ENCODE measurements at regions not wholly inside any gene's neighbourhood (a gene's known extent, or its start where the extent isn't known, plus 50 kb on each side); places are given as distances from the start of the nearest gene placed in this dataset.

- no peak for DNase-seq
Observed at GRCh38 chr1:188371295-188371806, 1542.6 kb downstream of the PLA2G4A start.

DNA sequence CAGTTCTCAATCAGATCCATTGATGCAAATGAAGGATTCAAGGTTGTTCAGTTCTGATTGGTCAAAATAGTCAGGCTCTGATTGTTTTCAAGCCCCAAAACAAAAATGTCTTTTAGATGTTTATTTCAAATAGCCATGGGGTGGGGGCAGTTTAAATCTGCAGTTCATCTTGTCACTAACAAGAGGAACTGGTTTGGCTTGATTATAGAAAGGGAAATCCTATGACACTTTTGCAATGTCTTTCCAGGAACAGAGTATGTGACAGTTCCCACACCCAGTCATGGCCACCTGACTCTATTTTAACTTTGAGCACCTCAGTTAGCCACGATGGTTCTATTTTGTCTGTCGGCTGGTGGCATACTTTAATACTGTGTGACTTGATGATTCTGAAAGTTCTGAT is 1544.1 kb downstream of the PLA2G4A start:
- DNase-seq, result no peak

- DNase-seq, result no peak
Observed at GRCh38 chr1:188382851-188383250, 1554.1 kb downstream of the PLA2G4A start.

GRCh38 chr1:188386161-188386560 is 1557.4 kb downstream of the PLA2G4A start:
- DNase-seq, result no peak

- DNase-seq, result no peak
Observed at GRCh38 chr1:188386666-188387065, 1557.9 kb downstream of the PLA2G4A start.

DNA sequence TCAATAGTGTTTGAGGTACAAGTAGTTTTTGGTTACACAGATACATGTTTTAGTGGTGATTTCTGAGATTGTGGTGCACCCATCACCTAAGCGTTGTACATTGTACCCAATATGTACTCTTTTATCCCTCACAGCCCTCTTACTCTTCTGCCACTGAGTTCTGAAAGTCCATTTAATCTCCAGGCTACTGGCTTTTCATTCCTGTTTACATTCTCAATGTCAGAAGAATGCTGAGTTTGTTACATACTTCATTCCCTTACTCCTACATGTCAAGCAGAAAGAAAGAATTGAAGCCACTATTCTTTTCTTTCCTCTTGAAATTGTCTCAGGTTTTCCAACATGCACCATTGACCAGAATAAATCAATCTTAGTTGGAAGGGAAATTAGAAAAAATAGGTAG is 1565.9 kb downstream of the PLA2G4A start:
- DNase-seq, result no peak

GRCh38 chr1:188397521-188397920 is 1568.8 kb downstream of the PLA2G4A start:
- DNase-seq, result no peak

DNA sequence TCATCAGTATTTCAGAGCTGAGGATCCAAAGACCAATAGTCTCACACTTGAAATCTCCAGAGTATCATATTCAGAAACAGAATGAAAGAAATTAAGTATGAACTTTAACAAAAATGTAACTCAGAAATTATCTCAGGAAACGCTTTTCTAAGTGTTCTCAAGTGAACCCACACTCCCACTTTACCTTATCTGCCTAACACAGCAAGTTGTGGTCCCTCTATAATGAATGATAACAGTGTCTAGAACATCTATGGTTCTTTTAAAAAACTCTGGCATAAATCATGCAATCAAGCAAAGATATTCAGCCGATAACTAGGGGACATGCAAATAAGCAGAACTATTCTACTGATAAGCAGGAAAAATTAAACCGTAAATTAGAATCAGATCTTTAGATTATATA is 1574.2 kb downstream of the PLA2G4A start:
- DNase-seq, result no peak

DNA sequence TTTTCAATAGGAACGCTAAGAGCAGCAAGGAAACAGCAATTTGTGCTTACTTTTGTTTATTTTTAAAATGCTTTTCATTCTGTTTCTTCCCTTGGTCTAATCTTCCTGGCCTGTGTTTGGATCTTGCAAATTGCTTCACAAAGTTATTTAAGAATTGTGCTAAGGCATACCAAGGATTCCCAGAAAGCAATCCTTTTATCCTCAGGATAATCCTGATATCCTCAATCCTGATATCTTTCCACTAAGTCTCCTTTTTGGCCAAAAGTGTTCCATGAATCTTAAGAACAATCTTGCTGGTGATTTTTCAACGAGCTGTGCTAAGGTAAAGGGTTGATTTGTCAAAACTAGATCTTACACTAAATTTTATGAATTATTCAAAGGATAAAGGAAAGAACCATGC is 1577.9 kb downstream of the PLA2G4A start:
- no peak for DNase-seq

DNA sequence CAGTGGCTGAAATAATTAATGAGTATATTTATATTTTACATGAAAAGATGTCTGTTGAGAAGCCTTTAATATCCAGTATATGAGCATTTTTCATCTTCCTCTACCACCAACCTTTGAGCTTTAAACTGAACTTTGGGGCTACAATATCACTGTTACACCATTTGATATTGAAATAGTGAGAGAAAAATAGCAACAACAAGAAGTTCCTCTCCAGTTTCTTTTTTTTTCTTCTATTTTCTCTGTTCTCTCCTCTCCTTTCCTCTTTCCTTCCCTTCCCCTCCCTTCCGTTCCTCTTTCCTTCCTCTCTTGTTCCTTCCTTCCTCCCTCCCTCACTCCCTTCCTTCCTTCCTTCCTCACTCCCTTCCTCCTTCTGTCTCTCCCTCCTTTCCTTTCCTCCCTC is 1591.4 kb downstream of the PLA2G4A start:
- DNase-seq, result no peak

GRCh38 chr1:188423073-188423472 is 1594.3 kb downstream of the PLA2G4A start:
- DNase-seq, result no peak

- no peak for DNase-seq
Observed at GRCh38 chr1:188424176-188424575, 1595.4 kb downstream of the PLA2G4A start.

DNA sequence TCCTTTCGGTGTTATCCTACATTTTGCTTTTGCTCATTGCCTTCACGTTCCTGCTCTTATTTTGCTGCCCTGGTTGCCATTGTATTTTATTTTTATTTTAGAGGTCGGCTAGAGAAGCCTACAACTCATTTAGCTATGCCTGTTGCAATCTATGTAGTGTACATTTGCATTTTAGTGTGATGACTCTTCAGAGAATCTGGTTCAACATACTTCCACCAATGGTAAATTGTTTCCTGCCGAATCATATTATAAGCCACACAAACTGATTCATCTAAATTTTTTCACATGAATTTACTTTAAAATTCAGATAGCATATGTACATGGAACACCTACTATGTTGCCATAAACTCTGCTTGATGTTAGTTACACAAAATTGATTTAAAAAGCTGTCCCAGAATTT is 1596.9 kb downstream of the PLA2G4A start:
- no peak for DNase-seq

DNA sequence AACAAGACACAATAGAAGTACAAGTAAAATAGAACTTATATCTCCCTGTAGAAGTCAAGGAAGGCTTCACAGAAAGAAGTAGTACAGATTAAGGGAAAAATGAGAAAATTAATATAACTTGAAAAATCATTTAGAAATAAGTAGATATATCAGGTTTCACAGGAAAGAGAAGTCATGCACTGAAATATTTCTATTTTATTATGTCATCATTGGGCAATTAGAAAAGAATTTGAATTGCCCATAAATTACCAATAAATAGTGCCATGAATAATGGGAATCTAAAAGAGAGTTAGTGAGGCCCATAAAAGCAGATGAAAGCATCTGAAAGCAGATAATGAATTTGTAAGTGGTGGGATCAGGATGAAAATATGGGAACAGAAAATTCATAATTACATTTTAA is 1597.8 kb downstream of the PLA2G4A start:
- no peak for DNase-seq

DNA sequence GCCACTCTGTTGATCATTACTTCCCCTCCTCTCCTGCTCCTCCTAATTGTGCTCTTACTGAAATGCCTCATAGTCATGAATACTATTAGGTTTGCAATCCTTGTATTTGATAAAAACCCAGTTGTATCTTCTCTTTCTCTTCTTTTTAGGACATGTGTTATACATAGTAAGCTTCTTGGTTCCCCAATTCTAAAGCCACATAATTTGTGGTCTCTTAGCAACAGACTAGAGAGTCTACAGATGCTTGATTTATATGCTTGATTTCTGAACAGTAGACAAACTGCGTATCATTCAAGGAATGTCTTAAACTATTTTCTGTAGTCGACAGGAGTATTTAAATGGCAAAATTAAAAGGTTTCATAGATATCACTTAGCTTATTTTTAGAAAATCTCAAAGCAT is 1598.9 kb downstream of the PLA2G4A start:
- no peak for DNase-seq

- no peak for DNase-seq
Observed at GRCh38 chr1:188429386-188429785, 1600.6 kb downstream of the PLA2G4A start.

- no peak for DNase-seq
Observed at GRCh38 chr1:188432427-188432826, 1603.7 kb downstream of the PLA2G4A start.

GRCh38 chr1:188433425-188433824 is 1604.7 kb downstream of the PLA2G4A start:
- no peak for DNase-seq

- no peak for DNase-seq
Observed at GRCh38 chr1:188444526-188444925, 1615.8 kb downstream of the PLA2G4A start.

DNA sequence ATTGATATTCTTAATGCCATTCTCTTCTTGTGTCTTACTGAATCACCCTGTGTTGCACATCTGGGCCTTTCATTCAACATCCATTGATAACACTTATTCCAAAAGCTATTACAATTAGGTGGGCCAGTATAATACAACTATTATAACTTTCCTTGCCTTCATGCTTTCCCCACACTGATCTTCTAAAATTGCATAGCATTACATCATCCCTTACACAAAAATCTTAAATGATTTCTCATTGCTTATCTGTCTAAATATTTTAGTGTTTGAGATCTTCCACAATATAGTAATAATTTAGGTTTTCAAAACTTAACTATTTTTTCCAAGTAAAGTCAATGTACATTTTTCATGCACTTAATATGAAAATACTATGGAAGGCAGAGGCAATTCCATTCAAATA is 1634.1 kb downstream of the PLA2G4A start:
- DNase-seq, result no peak

DNA sequence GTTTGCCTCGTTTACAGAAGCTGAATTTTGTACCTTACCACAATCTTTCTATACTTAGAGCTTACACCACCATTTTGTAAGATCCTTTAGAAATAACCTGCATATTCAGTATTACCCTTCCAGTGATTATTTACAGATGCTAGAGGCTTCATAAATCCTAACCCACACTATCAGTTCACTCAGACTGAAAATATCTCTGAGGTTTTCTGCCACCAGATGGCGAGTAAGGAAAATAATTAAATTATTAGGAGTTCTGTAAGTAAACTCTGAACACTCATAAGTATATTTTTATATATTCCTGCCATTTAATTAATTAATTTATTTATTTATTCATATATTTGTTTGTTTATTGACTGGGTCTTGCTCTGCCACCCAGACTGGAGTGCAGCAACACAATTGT is 1635.2 kb downstream of the PLA2G4A start:
- DNase-seq, result no peak

- DNase-seq, result no peak
Observed at GRCh38 chr1:188466539-188466938, 1637.8 kb downstream of the PLA2G4A start.

- DNase-seq, result no peak
Observed at GRCh38 chr1:188476606-188477005, 1647.9 kb downstream of the PLA2G4A start.

GRCh38 chr1:188489336-188490112 is 1660.8 kb downstream of the PLA2G4A start:
- DNase-seq, result no peak

- no peak for DNase-seq
Observed at GRCh38 chr1:188496506-188496905, 1667.8 kb downstream of the PLA2G4A start.
